ENCODE measurements at regions not wholly inside any gene's neighbourhood (a gene's known extent, or its start where the extent isn't known, plus 50 kb on each side); places are given as distances from the start of the nearest gene placed in this dataset.

DNA sequence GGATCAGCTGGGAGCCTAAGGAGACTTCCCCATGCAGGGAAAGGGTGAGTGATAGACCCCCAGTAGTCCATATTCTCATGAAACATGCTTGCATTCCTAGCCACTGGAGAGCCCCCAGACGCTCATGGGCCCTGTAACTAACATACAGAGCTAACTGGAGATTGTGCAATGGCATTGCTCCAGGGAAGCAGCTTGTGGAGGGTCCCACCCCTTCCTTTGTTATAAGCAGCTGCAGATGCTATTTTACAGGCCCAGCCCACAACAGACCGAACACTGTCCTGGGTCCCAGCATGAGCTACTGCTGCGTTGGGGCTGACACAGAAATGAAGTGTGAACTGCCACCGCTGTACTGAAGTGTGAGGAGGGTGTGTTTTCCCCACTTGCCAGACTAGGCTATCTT is 1465.7 kb upstream of the DIAPH2 start:
- TF ChIP-seq, protein P1, sequence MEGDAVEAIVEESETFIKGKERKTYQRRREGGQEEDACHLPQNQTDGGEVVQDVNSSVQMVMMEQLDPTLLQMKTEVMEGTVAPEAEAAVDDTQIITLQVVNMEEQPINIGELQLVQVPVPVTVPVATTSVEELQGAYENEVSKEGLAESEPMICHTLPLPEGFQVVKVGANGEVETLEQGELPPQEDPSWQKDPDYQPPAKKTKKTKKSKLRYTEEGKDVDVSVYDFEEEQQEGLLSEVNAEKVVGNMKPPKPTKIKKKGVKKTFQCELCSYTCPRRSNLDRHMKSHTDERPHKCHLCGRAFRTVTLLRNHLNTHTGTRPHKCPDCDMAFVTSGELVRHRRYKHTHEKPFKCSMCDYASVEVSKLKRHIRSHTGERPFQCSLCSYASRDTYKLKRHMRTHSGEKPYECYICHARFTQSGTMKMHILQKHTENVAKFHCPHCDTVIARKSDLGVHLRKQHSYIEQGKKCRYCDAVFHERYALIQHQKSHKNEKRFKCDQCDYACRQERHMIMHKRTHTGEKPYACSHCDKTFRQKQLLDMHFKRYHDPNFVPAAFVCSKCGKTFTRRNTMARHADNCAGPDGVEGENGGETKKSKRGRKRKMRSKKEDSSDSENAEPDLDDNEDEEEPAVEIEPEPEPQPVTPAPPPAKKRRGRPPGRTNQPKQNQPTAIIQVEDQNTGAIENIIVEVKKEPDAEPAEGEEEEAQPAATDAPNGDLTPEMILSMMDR (IDR thresholded peaks at IDR 0.05 in 8 of 11, conservative IDR thresholded peaks at IDR 0.05 in 3 of 11), result no peak
- no peak for TF ChIP-seq POLR2A (IDR thresholded peaks at IDR 0.05)
- TF ChIP-seq POLR2AphosphoS5 (IDR thresholded peaks at IDR 0.05), result no peak

Measured in spleen (tissue), 7 donors.